ENCODE measurements at regions not wholly inside any gene's neighbourhood (a gene's known extent, or its start where the extent isn't known, plus 50 kb on each side); places are given as distances from the start of the nearest gene placed in this dataset.
"Not testable (repeated sequence)": the region's sequence is repeated elsewhere in the genome, so short reads cannot be mapped to it uniquely, and the experiment has no call there.

GRCh38 chr1:196152086-196152485, 456.2 kb downstream of the KCNT2 start:
- H3F3A ChIP-seq (ENCODE audit: control insufficient read depth, insufficient read depth), result no peaks in the 10 kb centered on the region
- H3K4me2 ChIP-seq (ENCODE audit: low read length), result no peak overlapping the region
- H3K4me1 ChIP-seq (ENCODE audit: control insufficient read depth, low read length), result no peaks in the 10 kb centered on the region
- H4K20me1 ChIP-seq (ENCODE audit: control insufficient read depth, insufficient read depth, low read depth, low read length), result no peaks in the 10 kb centered on the region
- H3K36me3 ChIP-seq (ENCODE audit: control insufficient read depth, low read length), result no peaks in the 10 kb centered on the region
- no peaks in the 10 kb centered on the region for H3K9me3 ChIP-seq (ENCODE audit: control insufficient read depth, insufficient read depth, low read length)
- H3K27ac ChIP-seq (ENCODE audit: low read depth, low read length), result no peak overlapping the region
- no peak overlapping the region for H3K4me3 ChIP-seq (ENCODE audit: low read length)
- H3K9me2 ChIP-seq (replicated peaks; ENCODE audit: control insufficient read depth, low read length), result no peaks in the 10 kb centered on the region
- TF ChIP-seq CTCF (IDR thresholded peaks at IDR 0.05; ENCODE audit: low read depth, low read length, poor library complexity, severe bottlenecking), result no peak
- H3K27me3 ChIP-seq (ENCODE audit: control insufficient read depth, low read length), result no peaks in the 10 kb centered on the region
- H3K79me2 ChIP-seq (ENCODE audit: control insufficient read depth, low read length), result no peaks in the 10 kb centered on the region

- Histone ChIP-seq H3K9me2 (replicated peaks; ENCODE audit: control insufficient read depth, low read length) (no peaks in the 10 kb centered on the region), H3K4me3 (ENCODE audit: low read length) (no peak overlapping the region), H3K9me3 (ENCODE audit: control insufficient read depth, insufficient read depth, low read length) (no peaks in the 10 kb centered on the region), H3K27ac (ENCODE audit: low read depth, low read length) (no peak overlapping the region), H3K4me1 (ENCODE audit: control insufficient read depth, low read length) (no peaks in the 10 kb centered on the region), H3K27me3 (ENCODE audit: control insufficient read depth, low read length) (no peaks in the 10 kb centered on the region), H3K79me2 (ENCODE audit: control insufficient read depth, low read length) (no peaks in the 10 kb centered on the region), H3F3A (ENCODE audit: control insufficient read depth, insufficient read depth) (no peaks in the 10 kb centered on the region), H3K36me3 (ENCODE audit: control insufficient read depth, low read length) (no peaks in the 10 kb centered on the region), H4K20me1 (ENCODE audit: control insufficient read depth, insufficient read depth, low read depth, low read length) (no peaks in the 10 kb centered on the region), H3K4me2 (ENCODE audit: low read length) (no peak overlapping the region)
- TF ChIP-seq CTCF (IDR thresholded peaks at IDR 0.05; ENCODE audit: low read depth, low read length, poor library complexity, severe bottlenecking) (peak; percentile 46), EZH2phosphoT487 (IDR thresholded peaks at IDR 0.05; ENCODE audit: borderline replicate concordance, low read length) (no peak)
Measured at GRCh38 chr1:196148367-196148970, 459.8 kb downstream of the KCNT2 start.

- Histone ChIP-seq H3K9me2 (replicated peaks; ENCODE audit: control insufficient read depth, low read length) (no peaks in the 10 kb centered on the region), H3K4me3 (ENCODE audit: low read length) (no peak overlapping the region), H3K9me3 (ENCODE audit: control insufficient read depth, insufficient read depth, low read length) (no peaks in the 10 kb centered on the region), H3K27ac (ENCODE audit: low read depth, low read length) (no peak overlapping the region), H3K79me2 (ENCODE audit: control insufficient read depth, low read length) (no peaks in the 10 kb centered on the region), H3K4me2 (ENCODE audit: low read length) (no peak overlapping the region), H3K36me3 (ENCODE audit: control insufficient read depth, low read length) (no peaks in the 10 kb centered on the region), H3F3A (ENCODE audit: control insufficient read depth, insufficient read depth) (no peaks in the 10 kb centered on the region), H3K4me1 (ENCODE audit: control insufficient read depth, low read length) (no peaks in the 10 kb centered on the region), H3K27me3 (ENCODE audit: control insufficient read depth, low read length) (no peaks in the 10 kb centered on the region), H4K20me1 (ENCODE audit: control insufficient read depth, insufficient read depth, low read depth, low read length) (no peaks in the 10 kb centered on the region)
- no peak for TF ChIP-seq CTCF (IDR thresholded peaks at IDR 0.05; ENCODE audit: low read depth, low read length, poor library complexity, severe bottlenecking)
- no peak for TF ChIP-seq EZH2phosphoT487 (IDR thresholded peaks at IDR 0.05; ENCODE audit: borderline replicate concordance, low read length)
Measured at GRCh38 chr1:196147530-196147929, 460.7 kb downstream of the KCNT2 start.

- H3K27ac ChIP-seq (ENCODE audit: low read depth, low read length), result not testable (repeated sequence)
Measured at GRCh38 chr1:196145151-196145550, 463.1 kb downstream of the KCNT2 start.

More at GRCh38 chr1:196145151-196145550, 463.1 kb downstream of the KCNT2 start:
- not testable (repeated sequence) for H3K4me3 ChIP-seq (ENCODE audit: low read length); H3K36me3 ChIP-seq (ENCODE audit: control insufficient read depth, low read length); H3K9me2 ChIP-seq (replicated peaks; ENCODE audit: control insufficient read depth, low read length); H3K9me3 ChIP-seq (ENCODE audit: control insufficient read depth, insufficient read depth, low read length); H3K4me2 ChIP-seq (ENCODE audit: low read length); H3F3A ChIP-seq (ENCODE audit: control insufficient read depth, insufficient read depth); H3K4me1 ChIP-seq (ENCODE audit: control insufficient read depth, low read length); H4K20me1 ChIP-seq (ENCODE audit: control insufficient read depth, insufficient read depth, low read depth, low read length); H3K27me3 ChIP-seq (ENCODE audit: control insufficient read depth, low read length); H3K79me2 ChIP-seq (ENCODE audit: control insufficient read depth, low read length)
